ENCODE measurements at regions not wholly inside any gene's neighbourhood (a gene's known extent, or its start where the extent isn't known, plus 50 kb on each side); places are given as distances from the start of the nearest gene placed in this dataset.

- TF ChIP-seq POLR2A (IDR thresholded peaks at IDR 0.05) (no peak), CTCF (IDR thresholded peaks at IDR 0.05) (no peak)
These were observed 197.2 kb upstream of the VEPH1 start for GRCh38 chr3:157700405-157700804.

Data from gastroesophageal sphincter (tissue), 3 donors.